Body of pancreas (tissue), 4 donors: ENCODE measurements at regions not wholly inside any gene's neighbourhood (a gene's known extent, or its start where the extent isn't known, plus 50 kb on each side); places are given as distances from the start of the nearest gene placed in this dataset.

Source experiments
- ATAC-seq: fragments of 150-250 bp; one replicate; pipeline ENCODE4 v1.9.1; 2016
- DNase-seq, 4 donors: peaks; one replicate each; pipeline ENCODE4 v3.0.0-alpha.2; 2019
- H3K27ac ChIP-seq, 4 donors: fragments of 200-600 bp; sonication (generic); 1 replicate in 3 of 4; 2 replicates in 1 of 4; pipeline versions ENCODE4 v1.5.1 to v1.6.1; 2016 to 2019; ENCODE audit warnings: mild to moderate bottlenecking in 1 of 4, mixed read lengths in 1 of 4, moderate library complexity in 1 of 4
- H3K27me3 ChIP-seq, 2 donors: fragments of 200-600 bp; sonication (generic); one replicate each; pipeline ENCODE4 v1.6.0; 2016; ENCODE audit warnings: mild to moderate bottlenecking in 1 of 2
- H3K36me3 ChIP-seq, 2 donors: fragments of 200-600 bp; sonication (generic); replicated peaks in 1 of 2; 2 replicates each; pipeline ENCODE4 v1.5.1; 2016; ENCODE audit warnings: low read depth in 2 of 2; ENCODE audit not compliant: insufficient read depth in 1 of 2
- H3K4me1 ChIP-seq: fragments of 200-600 bp; sonication (generic); one replicate; pipeline ENCODE4 v1.6.0; 2016
- H3K4me3 ChIP-seq, 2 donors: fragments of 200-600 bp; sonication (generic); 1 replicate in 1 of 2; 2 replicates in 1 of 2; pipeline ENCODE4 v1.5.1; 2016 to 2019
- H3K9me3 ChIP-seq, 3 donors: fragments of 200-600 bp; sonication (generic); 1 replicate in 2 of 3; 2 replicates in 1 of 3; pipeline ENCODE4 v1.5.1; 2016
- POLR2A ChIP-seq, 3 donors: fragments of 450-650 bp; IDR thresholded peaks; one replicate each; pipeline ENCODE4 v1.6.1; 2016; ENCODE audit warnings: antibody characterized with exemption in 3 of 3, mild to moderate bottlenecking in 2 of 3
- WGBS, 2 donors: methylation state at CpG; one replicate each; pipeline ENCODE4 v1.1.5; 2017; 5-methylcytosine and 5-hydroxymethylcytosine counted together
- intact Hi-C: fragments of 100-400 bp; cut with DNase I; formaldehyde crosslinking; loops from one replicate; pipeline ENCODE4 v1.15.1; 2023
- TF ChIP-seq, protein P1 (sequence below), 7 experiments: fragments of 450-650 bp in 4 of 7; fragments of 200-600 bp in 3 of 7; sonication (generic) in 3 of 7; IDR thresholded peaks; one replicate each; pipeline ENCODE4 v1.5.1; 2016 to 2019; ENCODE audit warnings: antibody characterized with exemption in 7 of 7

DNA sequence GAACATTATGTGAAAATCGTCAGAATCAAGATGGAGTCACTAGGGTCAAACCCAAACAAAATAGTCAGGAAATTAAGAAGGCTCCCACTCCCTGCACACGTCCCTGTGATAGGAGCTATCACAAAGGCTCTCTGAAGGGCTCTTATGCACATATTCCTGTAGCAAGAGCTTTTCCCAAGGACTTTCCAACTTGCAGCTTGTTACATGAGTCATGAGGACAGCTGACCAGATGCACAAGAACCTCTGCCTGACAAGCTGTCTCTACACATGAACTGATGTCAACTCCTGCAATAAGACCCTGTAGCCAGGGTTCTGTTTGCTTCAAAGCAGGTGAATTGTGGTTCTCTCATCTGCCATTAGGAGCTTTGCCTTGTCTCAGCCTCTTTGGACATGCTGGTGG is 122.4 kb downstream of the OLFM1 start:
- WGBS, 2 donors = 64 to 65% methylated on average over 2 of the region's 2 CpGs
- ATAC-seq = no peak

DNA sequence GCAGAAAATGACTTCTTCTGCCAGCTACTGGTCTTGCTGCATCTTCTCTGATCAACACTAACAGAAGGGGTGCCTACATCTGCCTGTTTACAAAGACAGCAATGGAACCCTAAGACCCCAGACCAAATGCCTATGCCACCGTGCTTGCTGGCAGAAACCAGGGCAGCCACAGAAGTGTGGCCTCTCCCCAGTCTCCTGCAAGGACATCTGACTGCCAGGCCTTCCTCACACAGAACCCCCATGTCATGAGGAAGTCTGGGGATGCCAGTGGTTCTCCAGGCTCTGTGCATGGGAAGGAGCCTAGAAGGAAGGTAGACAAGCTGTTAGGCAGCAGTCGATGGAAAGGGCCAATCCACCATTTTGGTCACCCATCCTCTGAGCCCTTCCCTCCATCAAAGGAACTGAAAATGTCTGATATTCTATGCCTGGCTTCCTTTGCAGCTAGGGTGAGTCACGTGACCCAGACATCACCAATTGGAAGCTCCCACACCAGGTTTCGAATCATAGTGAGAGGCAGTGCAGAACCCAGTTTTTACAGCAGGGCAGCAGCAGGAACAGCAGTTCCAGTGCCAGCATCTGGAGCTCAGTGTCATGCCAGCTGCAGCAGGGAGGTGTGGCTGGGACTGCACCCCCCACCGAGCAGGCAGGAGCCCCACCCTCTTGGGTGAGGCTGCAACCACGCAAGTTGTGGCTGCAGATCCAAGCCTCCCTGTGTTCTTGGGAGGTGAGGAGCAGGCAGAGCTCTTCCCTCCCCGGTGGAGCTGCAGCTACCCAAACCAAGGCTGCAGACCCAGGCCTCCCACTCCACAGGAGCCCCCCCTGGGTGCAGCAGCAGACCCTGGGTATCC is 123.4 kb downstream of the OLFM1 start:
- DNase-seq (peak in 1 of 4 donors; percentile 5), ATAC-seq (no peak)
- Histone ChIP-seq H3K9me3 (peaks cover 0 to 5% (median 0%) of the 10 kb centered on the region in 3 donors), H3K27me3 (no peaks in the 10 kb centered on the region), H3K4me1 (peaks cover 11% of the 10 kb centered on the region), H3K36me3 (no peaks in the 10 kb centered on the region), H3K27ac (no peak overlapping the region), H3K4me3 (no peak overlapping the region)
- no peak for TF ChIP-seq POLR2A (IDR thresholded peaks at IDR 0.05)
- TF ChIP-seq, protein P1, sequence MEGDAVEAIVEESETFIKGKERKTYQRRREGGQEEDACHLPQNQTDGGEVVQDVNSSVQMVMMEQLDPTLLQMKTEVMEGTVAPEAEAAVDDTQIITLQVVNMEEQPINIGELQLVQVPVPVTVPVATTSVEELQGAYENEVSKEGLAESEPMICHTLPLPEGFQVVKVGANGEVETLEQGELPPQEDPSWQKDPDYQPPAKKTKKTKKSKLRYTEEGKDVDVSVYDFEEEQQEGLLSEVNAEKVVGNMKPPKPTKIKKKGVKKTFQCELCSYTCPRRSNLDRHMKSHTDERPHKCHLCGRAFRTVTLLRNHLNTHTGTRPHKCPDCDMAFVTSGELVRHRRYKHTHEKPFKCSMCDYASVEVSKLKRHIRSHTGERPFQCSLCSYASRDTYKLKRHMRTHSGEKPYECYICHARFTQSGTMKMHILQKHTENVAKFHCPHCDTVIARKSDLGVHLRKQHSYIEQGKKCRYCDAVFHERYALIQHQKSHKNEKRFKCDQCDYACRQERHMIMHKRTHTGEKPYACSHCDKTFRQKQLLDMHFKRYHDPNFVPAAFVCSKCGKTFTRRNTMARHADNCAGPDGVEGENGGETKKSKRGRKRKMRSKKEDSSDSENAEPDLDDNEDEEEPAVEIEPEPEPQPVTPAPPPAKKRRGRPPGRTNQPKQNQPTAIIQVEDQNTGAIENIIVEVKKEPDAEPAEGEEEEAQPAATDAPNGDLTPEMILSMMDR (IDR thresholded peaks at IDR 0.05) = no peak
- 73 to 78% methylated on average over 3 to 7 of the region's 7 CpGs for WGBS, 2 donors
- intact Hi-C loops = no loop called here

More for the DNA sequence above, 122.4 kb downstream of the OLFM1 start:
- Histone ChIP-seq H3K27ac (no peak overlapping the region), H3K4me3 (no peak overlapping the region), H3K27me3 (no peaks in the 10 kb centered on the region), H3K36me3 (no peaks in the 10 kb centered on the region), H3K9me3 (peaks cover 0 to 5% (median 0%) of the 10 kb centered on the region in 3 donors), H3K4me1 (peaks cover under 1% of the 10 kb centered on the region)
- DNase-seq = no peak
- intact Hi-C loops = no loop called here
- TF ChIP-seq, protein P1 (IDR thresholded peaks at IDR 0.05) = no peak
- no peak for TF ChIP-seq POLR2A (IDR thresholded peaks at IDR 0.05)

DNA sequence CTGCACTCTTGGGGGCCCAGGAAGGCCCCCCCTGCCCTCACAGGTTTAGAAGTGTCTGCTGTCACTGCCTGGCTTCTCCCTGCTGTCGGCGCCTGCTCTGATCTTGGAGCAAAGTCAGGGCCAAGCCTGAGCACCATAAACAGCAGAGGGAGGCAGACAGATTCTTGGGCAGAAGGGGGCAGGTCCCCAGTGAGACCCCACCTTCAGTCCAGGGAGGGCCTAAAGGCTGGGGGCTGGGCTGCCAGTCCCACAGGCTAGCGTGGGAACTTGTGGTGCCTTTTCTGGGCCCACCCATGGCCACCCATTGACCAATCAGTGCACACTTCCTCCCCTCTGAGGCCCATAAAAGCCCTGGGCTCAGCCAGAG is 124.0 kb downstream of the OLFM1 start:
- Histone ChIP-seq H3K27ac (no peak overlapping the region), H3K9me3 (peaks cover 0 to 5% (median 0%) of the 10 kb centered on the region in 3 donors), H3K27me3 (no peaks in the 10 kb centered on the region), H3K36me3 (no peaks in the 10 kb centered on the region), H3K4me1 (peaks cover 17% of the 10 kb centered on the region), H3K4me3 (no peak overlapping the region)
- TF ChIP-seq, protein P1 (IDR thresholded peaks at IDR 0.05) = no peak
- TF ChIP-seq POLR2A (IDR thresholded peaks at IDR 0.05) = no peak
- 87% methylated on average over 3 of the region's 3 CpGs; no CpG with 5 or more reads in 1 of the 2 donors for WGBS, 2 donors
- peak in 1 of 4 donors; percentile 2 for DNase-seq
- no peak for ATAC-seq
- intact Hi-C loops = no loop called here

DNA sequence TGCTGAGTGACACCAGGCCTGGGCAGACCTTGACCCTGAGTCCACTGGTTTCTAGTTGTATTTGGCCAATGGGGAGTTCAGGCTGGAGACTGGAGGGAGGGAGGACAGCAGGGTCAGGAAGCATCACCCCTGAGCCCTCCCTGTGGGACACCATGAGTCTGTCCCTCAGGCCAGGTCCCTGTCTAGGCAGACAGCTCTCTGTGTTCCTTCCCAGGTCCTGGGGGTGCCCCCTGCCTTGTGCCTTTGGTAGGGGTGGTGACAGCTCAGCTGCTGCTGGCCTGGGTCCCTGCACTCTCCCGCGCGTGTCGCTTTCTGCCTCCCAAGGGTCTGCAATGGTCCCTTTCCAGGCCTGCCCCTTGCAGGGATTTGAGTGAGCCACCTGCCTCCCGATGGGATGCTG is 125.5 kb downstream of the OLFM1 start:
- Histone ChIP-seq H3K36me3 (no peaks in the 10 kb centered on the region), H3K27me3 (no peaks in the 10 kb centered on the region), H3K9me3 (peaks cover 0 to 5% (median 0%) of the 10 kb centered on the region in 3 donors), H3K4me3 (no peak overlapping the region), H3K4me1 (peaks cover 29% of the 10 kb centered on the region), H3K27ac (no peak overlapping the region)
- DNase-seq = peak in 1 of 4 donors; percentile 3
- no peak for ATAC-seq
- TF ChIP-seq, protein P1 (IDR thresholded peaks at IDR 0.05) = no peak
- TF ChIP-seq POLR2A (IDR thresholded peaks at IDR 0.05) = no peak
- intact Hi-C loops = no loop called here
- 86 to 100% methylated on average over 3 to 5 of the region's 5 CpGs for WGBS, 2 donors
